Middle frontal gyrus (tissue), 1 donor: ENCODE measurements at regions not wholly inside any gene's neighbourhood (a gene's known extent, or its start where the extent isn't known, plus 50 kb on each side); places are given as distances from the start of the nearest gene placed in this dataset.

ENCODE experiments used
- DNase-seq: peaks from one replicate; pipeline ENCODE4 v3.0.0-alpha.2; 2015; ENCODE audit warnings: low spot score; ENCODE audit errors: extremely low spot score

DNA sequence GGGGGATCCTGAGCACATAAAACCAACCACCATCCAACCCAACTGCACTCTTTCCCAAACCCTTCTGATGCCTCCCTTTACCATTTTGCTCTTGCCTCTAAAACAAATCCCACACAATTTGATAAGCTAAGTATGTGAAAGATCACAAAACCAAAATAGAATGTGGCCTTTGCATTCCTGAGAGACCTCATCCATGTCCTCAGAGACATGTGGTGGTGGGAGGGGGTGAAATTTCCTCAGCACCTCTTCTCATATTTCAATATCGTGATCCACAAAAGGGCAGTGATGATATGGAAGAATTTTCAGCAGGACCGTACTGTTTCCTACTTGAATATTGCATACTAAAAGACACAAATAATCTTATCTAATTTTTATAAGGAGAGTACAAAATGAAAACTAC is 423.3 kb downstream of the TLE1 start:
- no peak for DNase-seq

GRCh38 chr9:81264516-81264915 is 424.8 kb downstream of the TLE1 start:
- no peak for DNase-seq

- no peak for DNase-seq
Observed at GRCh38 chr9:81259896-81260295, 429.5 kb downstream of the TLE1 start.

GRCh38 chr9:81256368-81256767 is 433.0 kb downstream of the TLE1 start:
- no peak for DNase-seq

DNA sequence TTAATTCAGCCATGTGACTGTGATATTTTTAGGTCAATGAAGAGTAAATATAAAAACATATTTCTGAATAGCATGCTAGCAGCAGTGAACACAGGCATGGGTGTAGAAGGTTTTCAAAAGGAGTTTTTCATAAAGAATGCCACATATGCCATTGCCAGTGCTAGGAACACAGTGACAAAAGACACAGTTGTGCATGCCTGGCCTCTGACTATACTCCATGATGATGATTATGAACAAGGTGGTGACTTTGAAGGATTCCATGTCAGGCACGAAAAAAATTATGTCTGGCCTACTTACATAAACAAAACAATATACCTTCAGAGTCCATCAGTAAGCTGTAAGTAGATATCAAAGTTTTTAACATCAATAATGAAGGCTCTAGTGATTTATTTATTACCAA is 438.7 kb downstream of the TLE1 start:
- no peak for DNase-seq

DNA sequence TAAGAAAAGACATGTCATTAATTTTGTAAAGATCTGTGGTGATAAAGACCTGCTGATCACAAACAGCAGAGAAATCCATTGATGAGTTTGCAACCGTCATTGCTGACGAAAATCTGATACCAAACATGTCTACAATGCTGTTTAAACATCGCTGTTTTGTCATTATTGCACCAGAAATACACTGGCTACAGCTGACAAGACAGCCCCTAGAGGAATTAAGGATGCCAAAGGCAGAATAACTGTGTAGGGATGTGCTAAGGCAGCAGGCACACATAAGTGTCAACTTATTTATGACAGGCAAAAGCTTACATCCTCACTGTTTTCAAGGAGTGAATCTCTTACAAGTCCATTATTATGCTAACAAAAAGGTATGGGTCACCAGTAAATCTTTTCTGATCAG is 439.3 kb downstream of the TLE1 start:
- DNase-seq, result no peak

DNA sequence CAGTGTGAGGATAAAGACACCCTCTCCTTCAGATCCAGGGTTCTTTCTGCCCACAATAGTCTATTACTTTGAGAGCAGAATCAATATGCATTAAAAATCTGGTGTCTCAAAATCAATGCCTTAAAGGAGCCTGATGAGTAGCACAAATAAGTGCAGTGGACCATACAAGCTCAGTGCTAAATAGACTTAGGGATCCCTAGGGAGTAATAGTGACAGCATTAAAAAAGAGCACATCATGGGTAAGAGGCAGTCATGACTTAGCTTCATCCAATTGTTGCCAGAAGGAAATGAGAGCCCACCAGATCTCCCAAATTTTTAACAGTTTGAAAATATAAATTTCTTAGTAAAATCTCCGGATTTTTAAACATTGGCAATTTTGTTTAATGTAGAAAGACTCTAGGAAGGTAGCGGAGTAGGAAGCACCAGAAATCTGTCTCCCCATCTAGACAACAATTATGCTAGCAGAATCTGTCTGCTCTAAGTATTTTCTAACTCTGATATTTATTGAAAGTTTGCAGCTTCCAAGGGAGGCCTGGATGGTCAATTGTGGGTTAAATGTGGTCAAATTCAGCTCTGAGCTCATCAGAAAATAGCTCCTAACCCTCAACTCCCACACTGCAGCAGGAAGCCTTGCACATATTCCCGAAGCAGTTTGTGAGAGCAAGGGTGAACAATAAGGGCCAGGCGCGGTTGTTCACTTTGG is 443.9 kb downstream of the TLE1 start:
- DNase-seq, result no peak

GRCh38 chr9:81244631-81245030 is 444.7 kb downstream of the TLE1 start:
- no peak for DNase-seq

GRCh38 chr9:81242866-81243265 is 446.5 kb downstream of the TLE1 start:
- DNase-seq, result no peak

- no peak for DNase-seq
Observed at GRCh38 chr9:81239388-81239787, 450.0 kb downstream of the TLE1 start.

- DNase-seq, result no peak
Observed at GRCh38 chr9:81237565-81238231, 451.6 kb downstream of the TLE1 start.

DNA sequence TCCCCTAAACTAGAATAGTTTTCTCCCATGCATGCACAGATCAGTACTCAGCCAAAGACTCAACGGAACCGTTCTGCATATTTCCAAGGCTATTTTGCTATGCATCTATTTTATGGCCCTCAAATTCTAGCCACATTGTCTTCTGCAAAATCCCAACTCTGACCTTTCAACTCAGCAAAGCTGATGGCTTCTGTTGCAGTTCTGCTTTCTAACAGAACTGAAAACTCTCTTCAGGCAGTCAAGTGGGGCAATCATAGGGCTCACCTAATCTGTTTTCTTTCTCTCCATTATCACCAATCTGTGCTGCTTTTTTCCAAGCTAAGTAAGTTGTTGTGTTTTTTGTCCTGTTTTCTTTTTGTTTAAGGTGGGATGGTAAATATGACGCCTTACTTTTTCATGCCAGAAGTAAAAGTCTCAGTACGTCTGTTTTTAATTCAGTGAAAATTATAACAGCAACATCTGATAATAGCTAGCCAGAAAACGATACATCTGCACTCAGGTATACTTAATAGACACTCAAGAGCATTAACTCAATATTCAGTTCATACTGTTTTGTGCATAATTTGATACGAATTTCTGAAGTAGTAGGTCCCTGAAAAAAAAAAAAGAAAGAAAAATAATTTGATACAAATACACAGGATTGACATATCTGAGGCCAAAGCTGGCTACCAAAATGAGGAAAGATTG is 454.3 kb downstream of the TLE1 start:
- no peak for DNase-seq

GRCh38 chr9:81231011-81231410 is 458.3 kb downstream of the TLE1 start:
- DNase-seq, result no peak

DNA sequence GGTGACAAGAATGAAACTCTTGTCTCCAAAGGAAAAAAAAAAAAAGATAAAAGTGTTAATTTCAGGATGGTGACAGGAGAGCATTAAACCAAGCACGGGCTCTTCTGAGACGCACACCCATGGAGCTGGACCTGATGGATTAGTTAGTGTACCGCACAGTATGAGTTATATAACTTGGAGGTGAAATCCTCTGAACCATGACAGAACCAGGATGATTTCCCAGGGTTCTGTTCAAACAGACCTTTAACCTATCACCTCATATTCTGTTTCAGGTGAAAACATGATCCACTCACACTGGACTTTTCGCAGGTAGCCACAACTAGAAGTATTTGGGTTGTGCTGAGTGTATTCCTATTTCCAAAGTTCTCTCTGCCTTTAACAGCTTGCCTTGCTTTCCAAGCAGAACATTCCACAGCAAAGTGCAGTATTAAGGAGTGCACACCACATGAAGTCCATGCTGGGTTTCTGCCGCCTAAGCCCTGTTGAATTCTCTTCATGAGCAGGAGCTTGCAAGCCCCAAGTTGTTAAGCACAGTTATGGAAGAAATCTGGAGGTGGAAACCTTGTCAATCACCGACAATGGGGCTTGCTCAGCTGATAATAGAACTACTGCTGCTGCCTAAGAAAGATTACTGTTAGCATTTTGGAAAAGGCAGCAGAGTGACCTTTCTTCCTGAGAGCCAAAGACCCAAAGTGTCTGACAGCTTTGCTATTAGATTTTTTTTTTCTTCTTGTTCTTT is 461.7 kb downstream of the TLE1 start:
- DNase-seq, result no peak

- DNase-seq, result no peak
Observed at GRCh38 chr9:81225596-81225995, 463.8 kb downstream of the TLE1 start.

DNA sequence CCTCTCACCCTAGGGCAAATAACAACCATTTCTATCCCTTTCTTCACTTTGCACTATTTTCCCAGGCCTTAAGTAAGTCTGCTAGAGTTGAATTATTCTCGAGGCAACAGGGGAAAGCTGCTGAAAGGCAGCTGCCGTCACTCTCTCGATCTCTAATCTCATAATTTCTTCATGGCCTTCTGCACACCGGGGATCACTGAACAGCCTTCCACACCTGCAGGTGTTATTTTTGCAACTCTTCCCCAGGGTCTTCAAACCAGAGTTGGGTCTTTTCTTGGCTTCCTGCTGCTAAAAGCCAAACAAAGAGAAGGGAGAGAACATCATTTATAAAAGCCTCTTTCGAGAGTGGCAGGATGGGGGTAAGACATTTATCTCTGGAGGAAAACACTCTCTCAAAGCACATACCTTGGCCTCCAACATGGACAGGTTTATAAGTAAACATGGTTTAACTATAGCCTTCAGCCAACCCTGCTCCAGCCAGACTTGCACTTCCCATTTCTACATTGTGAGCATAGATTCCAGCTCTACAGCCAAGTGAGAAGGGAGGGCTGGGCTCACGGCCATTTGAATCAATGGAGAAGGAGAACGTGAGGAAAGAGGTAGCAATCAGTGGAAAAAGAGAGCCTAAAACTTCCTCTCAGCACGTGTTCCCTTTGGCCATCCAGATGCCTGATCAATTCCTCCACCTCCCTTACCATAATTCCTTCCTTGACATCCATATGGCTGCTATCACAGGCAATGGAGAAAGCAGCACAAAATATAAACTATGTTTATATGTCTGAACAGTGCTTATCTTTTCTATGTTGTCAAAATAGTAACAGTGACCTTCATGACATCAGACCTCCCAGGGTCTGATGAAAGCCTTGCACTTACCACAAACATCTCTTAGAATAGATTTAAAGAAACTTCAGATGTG is 464.9 kb downstream of the TLE1 start:
- no peak for DNase-seq

DNA sequence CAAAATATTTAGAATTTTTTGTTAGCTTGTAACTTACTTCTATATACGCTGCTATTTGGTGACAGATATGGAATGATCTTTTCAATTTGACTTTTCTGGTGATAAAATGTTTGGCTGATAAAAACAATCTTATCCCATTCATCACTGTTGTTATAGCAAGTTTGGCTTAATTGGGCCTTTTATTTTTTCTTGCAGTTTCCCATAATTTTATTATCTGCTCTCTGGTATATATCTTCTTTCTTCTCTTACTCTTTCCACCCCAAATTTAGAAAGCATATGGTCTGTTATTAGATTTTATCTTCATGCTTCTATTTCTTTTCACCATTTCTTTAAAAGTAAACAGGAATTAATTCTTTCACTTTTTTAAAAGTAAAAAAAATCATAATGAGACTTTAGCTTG is 474.4 kb downstream of the TLE1 start:
- no peak for DNase-seq

- DNase-seq, result no peak
Observed at GRCh38 chr9:81213456-81213855, 475.9 kb downstream of the TLE1 start.

DNA sequence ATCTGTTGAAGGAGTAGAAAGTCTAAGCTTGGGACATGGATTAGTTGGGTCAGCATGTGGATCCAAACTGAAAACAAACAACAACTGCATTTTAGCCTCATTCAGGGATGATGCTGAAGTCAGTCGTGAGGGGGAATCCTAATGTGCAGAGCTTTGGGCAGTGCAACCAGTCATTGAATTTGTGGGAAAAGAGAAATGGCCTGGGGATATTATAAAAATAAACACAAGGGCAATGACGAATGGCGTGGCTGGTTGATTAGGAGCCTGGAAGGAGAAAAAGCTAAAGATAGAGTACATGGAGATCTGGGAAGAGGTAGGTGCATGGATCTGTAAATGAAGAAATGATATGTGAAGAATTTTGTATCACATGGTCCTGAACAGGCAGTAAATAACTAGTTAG is 477.6 kb downstream of the TLE1 start:
- no peak for DNase-seq

DNA sequence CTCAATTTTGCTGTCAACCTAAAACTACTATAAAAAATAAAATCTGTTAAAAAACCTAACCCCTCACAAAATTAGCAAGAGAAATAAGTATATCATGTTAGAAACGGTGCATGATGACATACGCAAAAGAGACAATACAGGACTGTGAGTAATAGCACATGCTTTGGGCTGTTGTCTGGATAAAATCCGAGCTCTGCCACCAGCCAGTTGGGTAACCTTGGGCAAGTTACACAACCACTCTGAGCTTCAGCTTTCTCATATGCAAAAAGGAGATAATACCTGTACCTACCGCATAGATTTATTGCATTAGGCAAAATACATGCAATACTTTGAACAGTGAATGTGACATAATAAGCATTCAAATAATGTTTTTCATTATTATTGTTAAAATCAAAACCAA is 481.7 kb downstream of the TLE1 start:
- no peak for DNase-seq

GRCh38 chr9:81202292-81202691 is 487.1 kb downstream of the TLE1 start:
- DNase-seq, result no peak
